ENCODE measurements at regions not wholly inside any gene's neighbourhood (a gene's known extent, or its start where the extent isn't known, plus 50 kb on each side); places are given as distances from the start of the nearest gene placed in this dataset.

DNA sequence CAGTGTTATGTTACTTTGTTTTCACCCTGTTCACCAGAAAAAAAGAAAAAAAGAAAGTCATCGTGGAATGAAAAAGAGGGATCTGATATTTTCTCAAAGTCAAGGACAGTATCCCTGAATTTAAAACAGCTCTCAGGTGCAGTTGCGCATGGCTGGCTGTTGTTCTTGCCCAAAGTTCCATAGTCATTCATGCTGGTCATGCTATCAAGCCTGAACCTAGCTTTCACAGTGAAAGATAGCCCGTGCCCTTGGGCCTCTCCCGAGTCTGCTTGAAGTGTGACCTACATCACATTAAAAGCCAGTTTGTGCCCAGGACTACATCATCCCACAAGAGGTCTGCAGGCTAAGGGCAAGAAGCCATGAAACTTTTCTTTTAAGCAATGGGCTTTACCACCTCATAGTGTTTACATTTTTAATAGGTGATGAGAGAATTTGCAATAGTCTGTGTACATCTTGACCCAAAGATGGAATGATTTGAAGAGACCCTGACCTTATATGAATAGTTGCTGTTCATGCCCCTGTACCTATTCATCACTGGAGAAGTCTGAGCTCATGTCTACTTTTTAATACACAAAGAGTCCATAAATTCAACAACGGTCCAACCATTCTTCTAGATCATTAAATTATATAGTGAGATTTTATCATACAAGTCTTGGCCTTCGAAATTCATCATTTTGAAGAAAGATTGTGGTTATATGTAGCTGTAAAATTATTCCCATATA, 522.5 kb upstream of the MCTP2 start:
- H3K27me3 Mint-ChIP-seq (ENCODE audit: insufficient read depth): no peaks in the 10 kb centered on the region

DNA sequence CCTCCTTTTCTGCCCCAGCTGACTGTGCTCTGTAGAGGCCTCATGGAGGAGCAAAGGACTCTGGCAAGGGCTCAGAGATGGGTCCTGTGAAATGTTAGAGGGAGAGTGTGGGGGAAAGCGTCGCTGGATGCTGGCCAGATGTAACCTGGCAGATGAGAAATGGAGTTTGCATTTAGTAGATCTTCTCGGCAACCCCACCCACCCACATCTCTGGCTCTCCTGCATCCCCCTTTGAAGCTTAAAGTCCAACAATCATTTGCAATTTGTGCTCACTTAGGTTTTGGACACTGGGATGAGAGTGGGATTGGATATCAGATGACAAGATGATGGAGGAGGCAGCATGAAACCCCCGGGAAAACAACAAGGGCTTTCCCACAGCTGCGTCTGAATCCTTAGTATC, 523.6 kb upstream of the MCTP2 start:
- H3K27me3 Mint-ChIP-seq (ENCODE audit: insufficient read depth): no peaks in the 10 kb centered on the region
- no peaks in the 10 kb centered on the region for H3K36me3 Mint-ChIP-seq (ENCODE audit: low read depth)
- H3K9me3 Mint-ChIP-seq: no peaks in the 10 kb centered on the region
- intact Hi-C loops (cut with micrococcal nuclease): no loop called here
- no peak overlapping the region for H3K4me3 Mint-ChIP-seq
- no peak for DNase-seq (ENCODE audit: low spot score)
- no peak overlapping the region for H3K27ac Mint-ChIP-seq
- H3K4me1 Mint-ChIP-seq (ENCODE audit: low read depth): no peaks in the 10 kb centered on the region

More for the DNA sequence above, 522.5 kb upstream of the MCTP2 start:
- H3K9me3 Mint-ChIP-seq: no peaks in the 10 kb centered on the region
- no peaks in the 10 kb centered on the region for H3K4me1 Mint-ChIP-seq (ENCODE audit: low read depth)
- no peak overlapping the region for H3K27ac Mint-ChIP-seq
- intact Hi-C loops (cut with micrococcal nuclease): no loop called here
- H3K4me3 Mint-ChIP-seq: no peak overlapping the region
- DNase-seq (ENCODE audit: low spot score): no peak
- H3K36me3 Mint-ChIP-seq (ENCODE audit: low read depth): no peaks in the 10 kb centered on the region

DNA sequence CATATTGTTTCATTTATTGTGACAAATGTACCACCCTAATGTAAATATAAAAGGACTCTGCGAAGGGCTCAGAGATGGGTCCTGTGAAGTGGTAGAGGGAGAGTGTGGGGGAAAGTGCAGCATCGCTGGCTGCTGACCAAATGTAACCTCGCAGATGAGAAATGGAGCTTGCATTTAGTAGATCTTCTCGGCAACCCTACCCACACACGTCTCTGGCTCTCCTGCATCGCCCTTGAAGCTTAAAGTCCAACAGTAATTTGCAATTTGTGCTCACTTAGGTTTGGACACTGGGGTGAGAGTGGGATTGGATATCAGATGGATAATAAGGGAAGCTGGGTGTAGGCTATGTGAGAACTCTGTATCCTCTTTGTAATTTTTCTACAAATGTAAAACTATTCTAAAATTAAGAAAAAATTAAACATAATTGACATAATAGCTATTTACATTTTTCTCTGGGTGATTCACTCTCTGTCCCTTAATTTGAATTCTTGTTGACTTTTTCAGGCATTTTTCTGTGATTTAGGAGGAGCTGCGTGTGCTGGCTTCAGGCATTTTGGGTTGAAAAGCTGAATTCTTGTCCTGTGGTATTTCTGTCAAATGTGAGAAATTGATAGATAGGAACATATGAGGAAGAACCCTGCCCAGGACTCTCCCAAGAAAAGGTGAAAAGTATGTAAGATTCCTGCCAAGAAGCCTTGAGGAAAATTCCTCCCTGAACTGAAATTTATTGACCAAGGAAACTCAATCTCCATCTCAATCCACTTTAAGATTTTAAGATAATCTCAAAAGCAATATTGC, 524.7 kb upstream of the MCTP2 start:
- Mint-ChIP-seq H3K9me3 (no peaks in the 10 kb centered on the region), H3K4me3 (no peak overlapping the region)
- intact Hi-C loops (cut with micrococcal nuclease): no loop called here

DNA sequence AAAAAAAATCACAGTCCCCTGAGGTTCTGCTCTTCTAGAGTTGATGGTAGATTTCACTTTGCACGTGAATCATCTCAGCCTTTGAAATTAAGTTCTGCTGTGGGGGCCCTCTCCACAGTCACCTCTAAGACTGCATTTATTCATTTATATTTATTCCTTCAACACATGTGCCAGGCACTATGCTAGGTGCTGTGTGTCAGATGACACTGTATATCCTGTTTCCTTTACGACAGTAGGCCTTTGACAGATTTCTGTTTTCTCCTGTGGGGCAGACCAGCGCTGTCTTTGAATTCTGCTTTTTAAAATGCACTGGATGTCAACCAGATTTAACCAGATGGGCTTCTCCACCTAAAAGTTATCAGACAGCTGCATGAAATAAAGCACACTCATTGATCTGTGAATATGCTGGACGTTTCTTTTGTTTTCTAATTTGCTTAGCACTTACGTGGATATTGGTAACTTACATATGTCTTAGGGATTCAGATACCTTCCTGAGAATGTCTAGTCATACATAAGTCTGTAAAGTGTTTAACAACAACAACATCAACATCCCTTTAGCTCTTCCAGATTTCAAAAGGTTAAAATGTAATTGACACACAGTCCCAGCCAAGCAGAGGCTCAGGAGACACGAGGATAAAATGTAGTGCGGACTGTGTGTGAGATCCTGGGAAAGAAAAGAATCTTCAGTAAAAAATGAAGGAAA, 525.5 kb upstream of the MCTP2 start:
- DNase-seq (ENCODE audit: low spot score): no peak
- intact Hi-C loops (cut with micrococcal nuclease): no loop called here
- H3K9me3 Mint-ChIP-seq: no peaks in the 10 kb centered on the region
- no peaks in the 10 kb centered on the region for H3K27me3 Mint-ChIP-seq (ENCODE audit: insufficient read depth)
- H3K36me3 Mint-ChIP-seq (ENCODE audit: low read depth): no peaks in the 10 kb centered on the region
- H3K4me1 Mint-ChIP-seq (ENCODE audit: low read depth): no peaks in the 10 kb centered on the region
- H3K27ac Mint-ChIP-seq: no peak overlapping the region
- H3K4me3 Mint-ChIP-seq: no peak overlapping the region

More for the DNA sequence above, 524.7 kb upstream of the MCTP2 start:
- Mint-ChIP-seq H3K4me1 (ENCODE audit: low read depth) (no peaks in the 10 kb centered on the region), H3K27ac (no peak overlapping the region), H3K27me3 (ENCODE audit: insufficient read depth) (no peaks in the 10 kb centered on the region), H3K36me3 (ENCODE audit: low read depth) (no peaks in the 10 kb centered on the region)
- no peak for DNase-seq (ENCODE audit: low spot score)

DNA sequence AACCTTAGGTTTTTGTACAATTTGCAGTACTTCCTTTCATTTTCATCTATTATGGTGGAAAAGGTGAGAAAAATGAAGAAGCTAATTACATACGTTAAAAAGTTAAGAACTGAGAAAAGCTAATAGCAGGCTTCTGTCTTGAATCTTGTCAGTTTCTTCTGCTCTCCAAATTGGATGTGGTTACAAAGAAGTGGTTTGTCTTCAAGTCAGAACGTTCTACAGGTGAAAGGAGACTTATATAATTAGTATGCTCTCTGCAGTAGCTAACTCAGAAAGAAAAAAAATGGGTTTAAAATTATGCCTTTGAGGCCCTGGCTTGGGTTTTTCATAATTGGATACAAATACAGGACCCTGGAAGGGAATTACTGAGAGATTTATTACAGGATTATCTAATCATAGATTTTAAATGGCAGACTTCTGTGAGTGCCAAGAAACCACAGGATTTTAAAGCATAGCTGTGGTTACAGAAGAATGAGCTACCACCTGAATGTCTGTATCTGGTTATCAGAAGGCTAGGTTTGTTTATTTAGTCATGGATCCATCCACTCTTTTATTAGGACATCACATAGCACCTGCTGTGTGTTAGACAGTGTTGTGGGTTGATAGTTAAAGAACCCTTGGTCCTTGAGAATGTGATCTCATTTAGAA, 528.1 kb upstream of the MCTP2 start:
- intact Hi-C loops (cut with micrococcal nuclease): no loop called here
- DNase-seq (ENCODE audit: low spot score): no peak
- no peak overlapping the region for H3K27ac Mint-ChIP-seq
- H3K4me3 Mint-ChIP-seq: no peak overlapping the region
- H3K36me3 Mint-ChIP-seq (ENCODE audit: low read depth): no peaks in the 10 kb centered on the region
- H3K4me1 Mint-ChIP-seq (ENCODE audit: low read depth): no peaks in the 10 kb centered on the region
- H3K27me3 Mint-ChIP-seq (ENCODE audit: insufficient read depth): no peaks in the 10 kb centered on the region
- H3K9me3 Mint-ChIP-seq: no peaks in the 10 kb centered on the region

DNA sequence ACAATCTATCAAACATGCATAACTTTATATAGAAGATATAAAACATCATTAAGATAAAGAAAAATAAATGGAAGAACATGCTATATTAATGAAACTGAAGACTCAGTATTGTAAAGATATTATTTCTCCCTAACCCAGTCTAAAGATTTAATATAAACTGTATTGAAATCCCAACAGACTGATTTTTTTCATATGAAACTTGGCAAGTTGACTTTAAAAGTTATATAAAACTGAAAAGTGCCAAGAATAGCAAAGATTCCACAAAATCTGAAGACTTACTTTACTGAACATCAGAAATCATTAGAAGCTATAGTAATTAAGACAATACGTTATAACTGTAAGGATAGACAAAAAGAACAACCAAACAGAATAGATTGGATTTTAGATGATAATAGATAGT, 531.3 kb upstream of the MCTP2 start:
- DNase-seq (ENCODE audit: low spot score): no peak
- Mint-ChIP-seq H3K27ac (no peak overlapping the region), H3K27me3 (ENCODE audit: insufficient read depth) (no peaks in the 10 kb centered on the region), H3K9me3 (peaks cover 4% of the 10 kb centered on the region), H3K4me3 (no peak overlapping the region), H3K4me1 (ENCODE audit: low read depth) (no peaks in the 10 kb centered on the region), H3K36me3 (ENCODE audit: low read depth) (no peaks in the 10 kb centered on the region)
- intact Hi-C loops (cut with micrococcal nuclease): no loop called here

DNA sequence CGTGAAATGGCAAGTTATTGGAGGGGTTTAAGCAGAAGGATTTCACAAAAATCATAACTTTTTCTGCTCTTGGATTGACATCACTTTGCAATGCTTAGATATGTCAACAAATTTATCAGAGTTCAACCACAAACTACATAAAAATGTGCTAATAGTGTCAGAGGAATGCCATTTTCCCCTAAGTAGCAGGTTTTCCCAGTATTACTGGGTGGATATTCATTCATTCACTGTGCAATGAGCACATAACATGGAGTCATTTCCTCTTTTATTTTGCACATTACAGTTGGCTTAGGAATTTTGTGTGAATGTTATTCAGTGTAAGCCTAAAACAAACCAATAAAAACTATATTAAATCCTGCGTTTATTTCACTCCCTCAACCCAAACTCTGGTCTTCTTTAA, 537.3 kb upstream of the MCTP2 start:
- no peak for DNase-seq (ENCODE audit: low spot score)
- no peak overlapping the region for H3K27ac Mint-ChIP-seq
- no peaks in the 10 kb centered on the region for H3K36me3 Mint-ChIP-seq (ENCODE audit: low read depth)
- H3K4me1 Mint-ChIP-seq (ENCODE audit: low read depth): no peaks in the 10 kb centered on the region
- H3K9me3 Mint-ChIP-seq: peaks cover 4% of the 10 kb centered on the region
- no peak overlapping the region for H3K4me3 Mint-ChIP-seq
- intact Hi-C loops (cut with micrococcal nuclease): no loop called here
- H3K27me3 Mint-ChIP-seq (ENCODE audit: insufficient read depth): no peaks in the 10 kb centered on the region

DNA sequence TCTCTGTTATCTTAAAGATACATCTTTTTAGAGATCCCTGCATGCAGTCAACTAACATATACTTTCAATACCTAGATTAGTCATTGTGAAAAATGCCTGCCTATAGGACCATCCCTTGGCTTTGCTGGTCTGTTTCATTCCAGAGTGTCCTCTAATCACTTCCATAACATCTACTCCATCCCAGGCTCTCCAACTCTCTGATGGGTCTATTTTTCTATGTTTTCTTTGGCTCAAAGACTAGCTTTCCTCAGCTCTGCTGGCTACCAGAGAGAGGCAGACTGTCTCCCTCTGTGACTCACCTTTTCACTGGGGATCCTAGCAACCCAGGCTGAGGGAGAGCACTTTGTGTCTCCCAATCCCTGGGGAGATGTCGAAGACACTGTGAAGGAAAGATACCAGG, 547.7 kb upstream of the MCTP2 start:
- intact Hi-C loops (cut with micrococcal nuclease): no loop called here
- Mint-ChIP-seq H3K4me1 (ENCODE audit: low read depth) (no peaks in the 10 kb centered on the region), H3K36me3 (ENCODE audit: low read depth) (no peaks in the 10 kb centered on the region), H3K27ac (no peak overlapping the region), H3K9me3 (peaks cover 22% of the 10 kb centered on the region), H3K27me3 (ENCODE audit: insufficient read depth) (no peaks in the 10 kb centered on the region), H3K4me3 (no peak overlapping the region)
- DNase-seq (ENCODE audit: low spot score): no peak

DNA sequence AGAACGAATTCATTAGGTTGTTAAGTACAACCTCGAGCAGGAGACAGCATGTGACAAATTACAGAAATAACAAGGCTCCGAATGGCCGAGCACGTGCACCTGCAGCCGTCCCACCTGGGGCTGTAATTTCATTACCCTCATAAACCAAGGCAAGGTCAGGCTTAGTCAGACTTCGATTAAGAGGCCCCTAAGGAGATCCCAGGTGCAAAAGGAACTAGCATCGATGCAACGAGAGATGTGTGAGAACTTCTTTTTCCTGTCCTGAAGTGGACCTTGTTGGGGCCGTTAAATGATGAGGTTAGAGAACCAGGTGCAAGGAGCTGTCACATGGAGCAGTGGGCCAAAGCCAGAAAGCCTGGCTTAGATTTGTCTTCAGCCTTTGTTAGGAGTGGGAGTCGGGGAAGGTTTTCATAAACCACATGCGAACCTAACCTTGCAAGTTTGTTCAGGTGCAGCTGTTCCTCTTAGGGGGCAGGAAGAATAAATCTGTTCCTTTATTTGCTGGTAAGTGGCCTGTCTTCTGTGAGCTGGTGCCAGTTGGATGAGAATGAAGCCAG, 559.9 kb upstream of the MCTP2 start:
- DNase-seq (ENCODE audit: low spot score): no peak
- Mint-ChIP-seq H3K4me3 (no peak overlapping the region), H3K27me3 (ENCODE audit: insufficient read depth) (no peaks in the 10 kb centered on the region), H3K27ac (no peak overlapping the region), H3K9me3 (no peaks in the 10 kb centered on the region), H3K4me1 (ENCODE audit: low read depth) (no peaks in the 10 kb centered on the region), H3K36me3 (ENCODE audit: low read depth) (no peaks in the 10 kb centered on the region)
- intact Hi-C loops (cut with micrococcal nuclease): no loop called here

DNA sequence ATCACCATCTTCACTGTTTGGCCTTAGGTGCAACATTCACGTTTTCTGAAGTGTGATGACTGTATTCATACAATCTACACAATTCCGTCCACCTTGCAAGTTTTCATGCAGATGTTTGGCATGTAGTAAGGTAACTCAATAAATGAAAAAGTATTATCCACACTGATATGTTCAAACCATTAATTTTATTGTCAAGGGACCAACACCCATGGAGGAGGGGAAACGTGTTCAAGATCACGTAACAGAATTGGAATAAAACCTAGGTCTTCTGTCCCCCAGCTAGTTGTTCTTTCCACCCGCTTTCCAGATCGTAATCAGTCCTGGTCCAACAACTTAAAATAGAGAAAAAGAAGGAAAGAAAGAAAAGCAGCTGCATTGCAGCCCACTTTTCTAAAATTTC, 560.4 kb upstream of the MCTP2 start:
- Mint-ChIP-seq H3K36me3 (ENCODE audit: low read depth) (no peaks in the 10 kb centered on the region), H3K9me3 (no peaks in the 10 kb centered on the region), H3K4me1 (ENCODE audit: low read depth) (no peaks in the 10 kb centered on the region), H3K4me3 (no peak overlapping the region), H3K27ac (no peak overlapping the region), H3K27me3 (ENCODE audit: insufficient read depth) (no peaks in the 10 kb centered on the region)
- intact Hi-C loops (cut with micrococcal nuclease): no loop called here
- DNase-seq (ENCODE audit: low spot score): no peak

DNA sequence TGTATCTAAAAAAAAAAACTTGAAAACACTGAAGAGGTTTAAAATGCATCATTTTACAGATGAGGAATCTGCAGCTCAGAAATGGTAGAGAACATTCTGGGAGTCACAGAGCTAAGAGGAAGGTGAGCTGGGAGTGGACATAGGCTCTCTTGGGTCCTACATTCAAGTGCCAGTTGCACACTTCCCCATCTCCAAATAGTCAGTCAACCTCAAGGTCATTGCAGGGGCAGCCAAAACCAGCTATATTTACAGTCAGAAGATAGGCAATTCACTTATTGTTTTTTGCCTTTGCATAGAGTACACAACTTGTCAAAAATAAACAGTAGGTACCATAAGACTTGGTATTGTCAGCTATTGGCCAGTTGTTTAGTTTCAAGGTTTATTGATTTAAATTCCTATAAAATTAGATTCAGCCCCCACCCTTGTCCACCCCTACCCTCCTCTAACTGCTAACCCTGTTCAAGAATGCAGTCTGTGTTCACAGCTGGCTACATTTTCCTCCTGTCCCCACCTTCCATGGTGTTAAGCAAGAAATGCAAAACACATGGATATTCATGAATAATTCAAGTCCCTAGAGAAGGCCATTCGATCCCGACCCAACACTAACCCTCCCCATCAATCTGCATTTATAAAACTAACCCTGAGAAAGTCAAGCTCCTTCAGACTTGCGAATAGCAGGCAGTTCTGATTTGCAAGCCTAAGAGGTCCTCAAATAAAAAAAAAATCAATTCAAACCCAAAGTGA, 567.0 kb upstream of the MCTP2 start:
- Mint-ChIP-seq H3K4me3 (no peak overlapping the region), H3K36me3 (ENCODE audit: low read depth) (no peaks in the 10 kb centered on the region), H3K27ac (no peak overlapping the region), H3K4me1 (ENCODE audit: low read depth) (no peaks in the 10 kb centered on the region), H3K27me3 (ENCODE audit: insufficient read depth) (no peaks in the 10 kb centered on the region), H3K9me3 (no peaks in the 10 kb centered on the region)
- intact Hi-C loops (cut with micrococcal nuclease): no loop called here
- DNase-seq (ENCODE audit: low spot score): no peak

DNA sequence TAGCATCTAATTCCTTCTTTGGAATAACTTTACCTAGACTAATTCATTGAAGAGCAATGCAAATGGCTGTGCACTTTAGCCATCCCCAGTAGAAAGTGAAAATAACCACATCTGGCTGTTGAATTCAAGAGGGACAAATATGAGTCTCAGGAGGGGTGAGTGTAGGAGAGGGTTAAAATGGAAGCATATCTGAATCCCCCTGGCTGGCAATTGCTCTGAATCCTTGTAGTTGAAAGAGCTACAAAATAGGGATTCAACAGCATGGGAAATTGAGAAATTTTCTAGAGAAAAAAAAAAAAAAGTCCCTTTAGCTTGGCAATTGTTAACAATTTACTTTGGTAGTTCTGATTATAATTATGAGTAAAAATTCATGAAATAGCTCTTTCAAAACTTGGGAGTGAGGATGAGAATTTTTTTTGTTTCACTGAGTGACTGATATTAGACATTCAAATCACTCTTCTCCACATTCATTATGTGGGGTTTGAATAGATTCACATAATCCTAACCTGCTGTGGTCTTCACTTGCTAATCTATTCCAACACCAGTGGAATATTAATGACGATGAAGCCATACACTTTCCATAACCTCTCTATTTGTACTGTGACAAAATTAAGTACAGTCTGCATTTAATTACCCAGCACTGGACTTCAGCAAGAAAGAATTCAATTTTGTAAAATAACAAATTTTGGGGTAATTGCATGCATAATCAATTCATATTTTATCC, 569.0 kb upstream of the MCTP2 start:
- H3K4me3 Mint-ChIP-seq: no peak overlapping the region
- H3K27me3 Mint-ChIP-seq (ENCODE audit: insufficient read depth): no peaks in the 10 kb centered on the region
- H3K27ac Mint-ChIP-seq: no peak overlapping the region
- H3K36me3 Mint-ChIP-seq (ENCODE audit: low read depth): no peaks in the 10 kb centered on the region
- no peaks in the 10 kb centered on the region for H3K4me1 Mint-ChIP-seq (ENCODE audit: low read depth)
- H3K9me3 Mint-ChIP-seq: no peaks in the 10 kb centered on the region
- intact Hi-C loops (cut with micrococcal nuclease): no loop called here
- DNase-seq (ENCODE audit: low spot score): no peak

Data from activated T-helper 1 cell treated with anti-CD3 and anti-CD28 coated beads, Interleukin-12 subunit alpha, Interleukin-12 subunit beta, Interleukin-2, Interleukin-4 antibody, amounts not matched to agents 30 ng/mL and 10 ng/mL and 1 ng/mL, durations not matched to agents 14 hours and 24 hours and 36 hours (primary cell).